ENCODE measurements at regions not wholly inside any gene's neighbourhood (a gene's known extent, or its start where the extent isn't known, plus 50 kb on each side); places are given as distances from the start of the nearest gene placed in this dataset.

- TF ChIP-seq FOXP2 (optimal IDR thresholded peaks at IDR 0.05; ENCODE audit: borderline replicate concordance, extremely low read depth, extremely low read length, insufficient read depth) (no peak), SIN3A (IDR thresholded peaks at IDR 0.05; ENCODE audit: borderline replicate concordance, insufficient read depth, low read length) (no peak), REST (IDR thresholded peaks at IDR 0.05; ENCODE audit: insufficient read depth in 1 of 2, low read depth in 2 of 2, low read length in 2 of 2) (no peak), TAF1 (IDR thresholded peaks at IDR 0.05; ENCODE audit: borderline replicate concordance, insufficient read depth, low read length) (no peak), POLR2AphosphoS5 (IDR thresholded peaks at IDR 0.05; ENCODE audit: low read depth, low read length) (no peak)
Measured at GRCh38 chr18:40313030-40313642, 1641.9 kb upstream of the PIK3C3 start.

- TF ChIP-seq REST (IDR thresholded peaks at IDR 0.05; ENCODE audit: insufficient read depth in 1 of 2, low read depth in 2 of 2, low read length in 2 of 2) (no peak), TAF1 (IDR thresholded peaks at IDR 0.05; ENCODE audit: borderline replicate concordance, insufficient read depth, low read length) (no peak), FOXP2 (optimal IDR thresholded peaks at IDR 0.05; ENCODE audit: borderline replicate concordance, extremely low read depth, extremely low read length, insufficient read depth) (no peak), SIN3A (IDR thresholded peaks at IDR 0.05; ENCODE audit: borderline replicate concordance, insufficient read depth, low read length) (no peak), POLR2AphosphoS5 (IDR thresholded peaks at IDR 0.05; ENCODE audit: low read depth, low read length) (no peak)
Measured at GRCh38 chr18:40307627-40308026, 1647.4 kb upstream of the PIK3C3 start.

- TF ChIP-seq POLR2AphosphoS5 (IDR thresholded peaks at IDR 0.05; ENCODE audit: low read depth, low read length), result no peak
- TF ChIP-seq REST (IDR thresholded peaks at IDR 0.05; ENCODE audit: insufficient read depth in 1 of 2, low read depth in 2 of 2, low read length in 2 of 2), result no peak
- TF ChIP-seq SIN3A (IDR thresholded peaks at IDR 0.05; ENCODE audit: borderline replicate concordance, insufficient read depth, low read length), result no peak
- TF ChIP-seq TAF1 (IDR thresholded peaks at IDR 0.05; ENCODE audit: borderline replicate concordance, insufficient read depth, low read length), result no peak
- TF ChIP-seq FOXP2 (optimal IDR thresholded peaks at IDR 0.05; ENCODE audit: borderline replicate concordance, extremely low read depth, extremely low read length, insufficient read depth), result no peak
Measured at GRCh38 chr18:40296717-40297413, 1658.2 kb upstream of the PIK3C3 start.

- TF ChIP-seq SIN3A (IDR thresholded peaks at IDR 0.05; ENCODE audit: borderline replicate concordance, insufficient read depth, low read length), result no peak
- TF ChIP-seq FOXP2 (optimal IDR thresholded peaks at IDR 0.05; ENCODE audit: borderline replicate concordance, extremely low read depth, extremely low read length, insufficient read depth), result no peak
- TF ChIP-seq REST (IDR thresholded peaks at IDR 0.05; ENCODE audit: insufficient read depth in 1 of 2, low read depth in 2 of 2, low read length in 2 of 2), result no peak
- TF ChIP-seq TAF1 (IDR thresholded peaks at IDR 0.05; ENCODE audit: borderline replicate concordance, insufficient read depth, low read length), result no peak
- TF ChIP-seq POLR2AphosphoS5 (IDR thresholded peaks at IDR 0.05; ENCODE audit: low read depth, low read length), result no peak
Measured at GRCh38 chr18:40292985-40293710, 1661.9 kb upstream of the PIK3C3 start.

Data from PFSK-1 (cell line).